Gastroesophageal sphincter (tissue), 3 donors: ENCODE measurements at regions not wholly inside any gene's neighbourhood (a gene's known extent, or its start where the extent isn't known, plus 50 kb on each side); places are given as distances from the start of the nearest gene placed in this dataset.

Experiments
- EP300 ChIP-seq: sonication (generic); formaldehyde crosslinking; IDR thresholded peaks from one replicate; pipeline ENCODE4 v1.6.1; 2017; ENCODE audit warnings: antibody characterized with exemption, mild to moderate bottlenecking
- POLR2A ChIP-seq, 2 donors: fragments of 450-650 bp; IDR thresholded peaks; one replicate each; pipeline ENCODE4 v1.6.1; 2017; ENCODE audit warnings: antibody characterized with exemption in 2 of 2, mild to moderate bottlenecking in 2 of 2, moderate library complexity in 1 of 2
- TF ChIP-seq, protein P1 (sequence below), 4 experiments: fragments of 200-600 bp in 2 of 4; fragments of 450-650 bp in 2 of 4; sonication (generic) in 1 of 4; IDR thresholded peaks; one replicate each; pipeline ENCODE4 v1.5.1; 2017 to 2019; ENCODE audit warnings: antibody characterized with exemption in 4 of 4, mild to moderate bottlenecking in 2 of 4, moderate library complexity in 2 of 4

DNA sequence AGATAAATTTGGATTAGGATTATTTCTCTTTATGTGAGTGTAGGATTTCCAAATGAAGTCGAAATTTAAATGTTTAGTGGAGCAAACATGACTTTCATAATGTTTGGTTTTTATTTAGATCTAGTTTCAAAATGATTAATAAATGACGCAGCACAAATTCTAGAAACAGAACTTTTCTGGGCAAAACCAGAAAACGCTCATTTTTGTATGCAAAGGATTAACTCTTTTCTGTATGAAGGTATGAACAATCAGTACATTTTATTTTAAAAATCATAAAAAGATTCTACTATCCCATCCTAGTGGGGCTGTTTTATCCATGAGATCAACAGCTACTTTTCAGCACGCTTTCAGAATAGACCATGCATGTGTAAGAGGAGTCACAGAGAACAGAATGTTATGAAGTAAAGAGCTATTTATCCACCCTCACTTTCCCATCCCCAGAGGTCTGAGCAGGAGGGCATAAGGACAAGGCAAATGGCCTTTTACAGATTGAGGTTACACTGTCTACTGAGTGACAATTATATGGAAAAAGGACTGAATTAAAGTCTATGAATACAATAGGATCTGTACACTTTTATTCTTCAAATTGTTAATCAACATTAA is 270.8 kb downstream of the ZEB2 start:
- TF ChIP-seq, protein P1, sequence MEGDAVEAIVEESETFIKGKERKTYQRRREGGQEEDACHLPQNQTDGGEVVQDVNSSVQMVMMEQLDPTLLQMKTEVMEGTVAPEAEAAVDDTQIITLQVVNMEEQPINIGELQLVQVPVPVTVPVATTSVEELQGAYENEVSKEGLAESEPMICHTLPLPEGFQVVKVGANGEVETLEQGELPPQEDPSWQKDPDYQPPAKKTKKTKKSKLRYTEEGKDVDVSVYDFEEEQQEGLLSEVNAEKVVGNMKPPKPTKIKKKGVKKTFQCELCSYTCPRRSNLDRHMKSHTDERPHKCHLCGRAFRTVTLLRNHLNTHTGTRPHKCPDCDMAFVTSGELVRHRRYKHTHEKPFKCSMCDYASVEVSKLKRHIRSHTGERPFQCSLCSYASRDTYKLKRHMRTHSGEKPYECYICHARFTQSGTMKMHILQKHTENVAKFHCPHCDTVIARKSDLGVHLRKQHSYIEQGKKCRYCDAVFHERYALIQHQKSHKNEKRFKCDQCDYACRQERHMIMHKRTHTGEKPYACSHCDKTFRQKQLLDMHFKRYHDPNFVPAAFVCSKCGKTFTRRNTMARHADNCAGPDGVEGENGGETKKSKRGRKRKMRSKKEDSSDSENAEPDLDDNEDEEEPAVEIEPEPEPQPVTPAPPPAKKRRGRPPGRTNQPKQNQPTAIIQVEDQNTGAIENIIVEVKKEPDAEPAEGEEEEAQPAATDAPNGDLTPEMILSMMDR (IDR thresholded peaks at IDR 0.05) = no peak
- TF ChIP-seq POLR2A (IDR thresholded peaks at IDR 0.05) (no peak), EP300 (no peak)
